Activated CD4-positive, alpha-beta memory T cell treated with anti-CD3 and anti-CD28 coated beads for 36 hours (primary cell): ENCODE measurements at regions not wholly inside any gene's neighbourhood (a gene's known extent, or its start where the extent isn't known, plus 50 kb on each side); places are given as distances from the start of the nearest gene placed in this dataset.

ENCODE experiments used
- CTCF ChIA-PET: fragments of 350-600 bp; sonication (Branson Sonifier 250); formaldehyde crosslinking; loops from one replicate; lab custom pipeline; 2021; ENCODE audit warnings: antibody characterized with exemption, inconsistent platforms; lab: Charles Lee
- POLR2A ChIA-PET: fragments of 350-600 bp; sonication (Branson Sonifier 250); formaldehyde crosslinking; loops from one replicate; lab custom pipeline; 2021; ENCODE audit warnings: antibody characterized with exemption; lab: Charles Lee
- DNase-seq: peaks from one replicate; pipeline ENCODE4 v3.0.0-alpha.2; 2020
- H3K27ac Mint-ChIP-seq: one replicate; pipeline ENCODE4 v1.8.0; 2021; ENCODE audit warnings: mixed read lengths
- H3K27me3 Mint-ChIP-seq: one replicate; pipeline ENCODE4 v1.8.0; 2021; ENCODE audit warnings: mixed read lengths
- H3K36me3 Mint-ChIP-seq: one replicate; pipeline ENCODE4 v1.8.0; 2021; ENCODE audit warnings: mixed read lengths
- H3K4me1 Mint-ChIP-seq: one replicate; pipeline ENCODE4 v1.8.0; 2021; ENCODE audit warnings: low read depth, mixed read lengths
- H3K4me3 Mint-ChIP-seq: one replicate; pipeline ENCODE4 v1.8.0; 2021; ENCODE audit warnings: mild to moderate bottlenecking, mixed read lengths
- H3K9me3 Mint-ChIP-seq: one replicate; pipeline ENCODE4 v1.8.0; 2021; ENCODE audit warnings: mixed read lengths
- intact Hi-C: fragments of 100-400 bp; cut with micrococcal nuclease; formaldehyde crosslinking; loops from one replicate; pipeline ENCODE4 v1.15.1; 2023

- intact Hi-C loops: no loop called here
- Mint-ChIP-seq H3K27ac (no peak overlapping the region), H3K27me3 (peaks cover 2% of the 10 kb centered on the region), H3K4me1 (peaks cover 15% of the 10 kb centered on the region), H3K36me3 (no peaks in the 10 kb centered on the region), H3K9me3 (no peaks in the 10 kb centered on the region), H3K4me3 (no peak overlapping the region)
- no peak for DNase-seq
- ChIA-PET CTCF (no interaction called here), POLR2A (no interaction called here)
Observed at GRCh38 chr2:191738003-191738402, 60.1 kb downstream of the NABP1 start.

DNA sequence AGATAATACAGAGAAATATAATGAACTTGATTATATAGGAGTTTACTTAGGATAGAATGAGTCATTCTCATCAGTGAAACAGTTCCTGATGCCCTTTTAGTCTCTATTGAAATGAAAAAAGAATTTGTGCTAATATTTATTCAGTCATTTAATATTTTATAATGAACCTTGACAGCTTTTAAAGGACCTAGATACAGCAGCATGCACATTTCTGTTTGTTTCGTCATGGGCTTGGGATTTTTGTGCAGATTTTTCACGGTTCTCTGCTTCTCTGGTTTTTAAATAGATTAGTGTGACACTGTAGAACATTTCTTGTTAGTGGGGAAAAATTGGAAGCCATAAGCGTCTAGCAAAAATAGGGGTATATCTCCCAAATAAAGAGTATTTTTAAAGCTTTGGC, 60.7 kb downstream of the NABP1 start:
- Mint-ChIP-seq H3K9me3 (no peaks in the 10 kb centered on the region), H3K4me1 (peaks cover 15% of the 10 kb centered on the region), H3K27ac (no peak overlapping the region), H3K27me3 (peaks cover 2% of the 10 kb centered on the region), H3K36me3 (no peaks in the 10 kb centered on the region), H3K4me3 (no peak overlapping the region)
- POLR2A ChIA-PET: no interaction called here
- no peak for DNase-seq
- CTCF ChIA-PET: no interaction called here
- intact Hi-C loops: no loop called here

- Mint-ChIP-seq H3K27ac (no peak overlapping the region), H3K4me3 (no peak overlapping the region), H3K9me3 (no peaks in the 10 kb centered on the region), H3K36me3 (no peaks in the 10 kb centered on the region), H3K27me3 (peaks cover 2% of the 10 kb centered on the region), H3K4me1 (peaks cover 15% of the 10 kb centered on the region)
- POLR2A ChIA-PET: interaction anchor here (1.1 to 1.2 kb wide), 2 partner anchors 9 to 12 kb away, joined by 4 to 5 read pairs; no protein-coding TSS in a partner anchor
- CTCF ChIA-PET: interaction anchor here (0.9 kb wide), 1 partner anchor 19 kb away, joined by 3 read pairs; no protein-coding TSS in a partner anchor
- no peak for DNase-seq
- intact Hi-C loops: no loop called here
Observed at GRCh38 chr2:191739194-191739593, 61.3 kb downstream of the NABP1 start.

DNA sequence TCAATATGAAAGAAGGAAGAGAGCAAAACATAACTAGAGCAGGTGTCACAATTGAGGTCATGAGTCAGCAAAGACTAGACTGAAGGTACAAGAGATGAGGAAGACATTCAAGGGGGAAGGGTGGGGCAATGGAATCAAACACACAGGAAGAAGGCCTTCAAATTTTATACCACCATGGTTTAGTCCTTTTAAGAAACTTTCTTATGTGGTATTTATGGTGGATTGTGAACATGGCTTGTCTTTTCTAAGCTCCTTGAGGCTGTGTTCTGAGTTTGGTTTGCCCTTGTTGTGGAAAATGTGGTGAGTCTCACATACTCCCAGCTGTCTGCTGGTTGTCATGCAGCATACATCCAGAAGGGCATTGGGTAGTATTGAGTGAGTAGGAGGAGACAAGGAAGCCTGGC, 62.1 kb downstream of the NABP1 start:
- Mint-ChIP-seq H3K27me3 (peaks cover 2% of the 10 kb centered on the region), H3K27ac (peak overlapping the region; percentile 50), H3K9me3 (no peaks in the 10 kb centered on the region), H3K4me3 (no peak overlapping the region), H3K4me1 (peaks cover 15% of the 10 kb centered on the region), H3K36me3 (no peaks in the 10 kb centered on the region)
- ChIA-PET POLR2A (interaction anchor here (1.0 to 1.2 kb wide), 3 partner anchors 8 to 62 kb away, joined by 3 to 5 read pairs (median 4); partner anchors contain the start of gene NABP1), CTCF (interaction anchor here (0.9 to 1.8 kb wide), 4 partner anchors 19 to 422 kb away, joined by 3 to 4 read pairs (median 3); no protein-coding TSS in a partner anchor)
- peak; percentile 54 for DNase-seq
- intact Hi-C loops: loop anchor here (2.0 to 10.0 kb wide), 4 partner anchors 49 to 545 kb away; no protein-coding TSS in a partner anchor

DNA sequence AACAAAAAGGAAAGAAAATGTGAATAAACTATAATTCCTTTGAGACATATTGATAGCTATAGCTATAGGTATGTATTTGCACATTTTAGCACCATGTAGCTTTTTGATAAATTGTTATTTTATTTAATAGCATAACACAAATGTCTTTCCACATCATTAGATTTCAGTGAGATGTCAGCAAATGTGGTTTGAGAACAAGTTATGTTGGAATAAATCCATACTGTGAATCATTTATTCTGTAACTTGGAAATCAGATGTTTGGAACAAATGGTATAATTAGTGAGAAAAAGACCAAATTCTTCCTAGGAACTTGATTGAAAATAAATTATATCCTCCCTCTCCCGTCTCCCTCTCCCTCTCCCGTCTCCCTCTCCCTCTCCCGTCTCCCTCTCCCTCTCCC, 62.8 kb downstream of the NABP1 start:
- DNase-seq: no peak
- ChIA-PET CTCF (interaction anchor here (1.2 to 1.8 kb wide), 3 partner anchors 20 to 422 kb away, joined by 3 to 4 read pairs (median 3); no protein-coding TSS in a partner anchor), POLR2A (interaction anchor here (1.0 to 1.2 kb wide), 2 partner anchors 8 to 63 kb away, joined by 3 to 4 read pairs; partner anchors contain the start of gene NABP1)
- intact Hi-C loops: loop anchor here (2.0 to 10.0 kb wide), 4 partner anchors 50 to 546 kb away; no protein-coding TSS in a partner anchor
- Mint-ChIP-seq H3K27me3 (peaks cover 2% of the 10 kb centered on the region), H3K4me3 (no peak overlapping the region), H3K36me3 (no peaks in the 10 kb centered on the region), H3K4me1 (peaks cover 15% of the 10 kb centered on the region), H3K9me3 (no peaks in the 10 kb centered on the region), H3K27ac (no peak overlapping the region)

DNA sequence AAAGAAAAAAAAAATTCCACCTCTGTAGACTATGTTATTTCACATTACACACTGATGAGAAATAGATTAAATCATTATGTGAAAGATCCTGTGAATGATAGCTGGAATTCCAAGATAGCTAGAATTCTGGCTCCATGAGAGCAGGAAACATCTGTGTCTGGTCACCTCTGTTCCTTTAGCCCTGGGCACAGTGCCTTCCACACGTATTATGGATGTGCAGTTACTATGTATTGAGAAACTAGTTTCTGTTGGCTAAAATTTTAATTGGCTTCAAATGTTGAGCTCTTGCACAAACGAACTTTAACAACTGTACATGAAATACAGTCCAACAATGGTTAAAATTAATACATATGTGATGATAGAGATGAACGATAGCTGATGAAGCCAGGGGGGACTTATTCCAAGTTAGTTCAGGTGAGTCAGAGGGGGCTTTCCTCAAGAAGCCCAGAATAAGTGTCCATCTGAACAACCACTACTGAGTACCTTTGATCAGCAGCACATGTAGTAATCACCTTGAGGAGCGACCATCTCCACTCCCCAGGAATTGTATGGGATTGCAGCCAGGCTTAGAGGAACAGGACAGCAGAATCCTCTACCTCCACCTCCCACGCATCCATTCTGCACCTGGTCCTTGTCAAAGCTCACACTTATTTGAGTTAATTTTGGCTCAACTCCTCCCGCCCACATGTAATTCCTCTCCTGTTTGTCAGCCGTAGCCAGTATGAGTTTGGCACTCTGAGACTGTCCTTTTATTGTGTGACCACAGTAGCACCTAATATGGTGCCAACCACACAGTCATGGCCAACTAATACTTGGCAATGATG, 68.6 kb downstream of the NABP1 start:
- intact Hi-C loops: loop anchor here (10.0 kb wide), 1 partner anchor 552 kb away; no protein-coding TSS in a partner anchor
- POLR2A ChIA-PET: no interaction called here
- Mint-ChIP-seq H3K36me3 (no peaks in the 10 kb centered on the region), H3K4me1 (peaks cover 15% of the 10 kb centered on the region), H3K27ac (no peak overlapping the region), H3K27me3 (peaks cover 4% of the 10 kb centered on the region), H3K4me3 (no peak overlapping the region), H3K9me3 (no peaks in the 10 kb centered on the region)
- DNase-seq: no peak
- CTCF ChIA-PET: no interaction called here

GRCh38 chr2:191747170-191747530, 69.2 kb downstream of the NABP1 start:
- Mint-ChIP-seq H3K4me3 (no peak overlapping the region), H3K4me1 (peaks cover 15% of the 10 kb centered on the region), H3K27me3 (peaks cover 4% of the 10 kb centered on the region), H3K9me3 (no peaks in the 10 kb centered on the region), H3K36me3 (no peaks in the 10 kb centered on the region), H3K27ac (no peak overlapping the region)
- ChIA-PET CTCF (no interaction called here), POLR2A (no interaction called here)
- intact Hi-C loops: loop anchor here (10.0 kb wide), 1 partner anchor 552 kb away; no protein-coding TSS in a partner anchor
- DNase-seq: no peak

DNA sequence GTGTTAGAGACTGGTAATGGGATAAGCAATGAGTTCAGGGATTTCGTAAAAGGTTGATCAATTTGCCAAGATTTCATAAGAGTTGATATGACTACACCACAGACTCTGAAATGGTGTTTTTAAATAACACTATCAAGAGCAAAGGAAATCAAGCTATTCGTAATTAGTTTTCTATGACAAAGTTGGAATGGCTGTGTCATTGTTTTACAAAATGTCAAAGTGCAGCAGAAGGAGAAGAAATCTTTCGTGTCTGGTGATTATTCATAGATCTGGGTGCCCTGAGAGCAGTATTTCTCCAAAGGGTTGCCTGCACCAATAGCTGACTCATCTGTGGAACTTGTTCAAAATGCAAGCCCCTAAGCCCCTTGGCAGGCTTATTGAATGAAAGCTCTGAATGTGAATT, 70.1 kb downstream of the NABP1 start:
- H3K4me3 Mint-ChIP-seq: no peak overlapping the region
- no peaks in the 10 kb centered on the region for H3K36me3 Mint-ChIP-seq
- H3K27me3 Mint-ChIP-seq: peaks cover 4% of the 10 kb centered on the region
- ChIA-PET CTCF (interaction anchor here (1.0 to 1.9 kb wide), 2 partner anchors 11 to 23 kb away, joined by 3 to 10 read pairs; no protein-coding TSS in a partner anchor), POLR2A (interaction anchor here (0.7 to 1.0 kb wide), 3 partner anchors 8 to 554 kb away, joined by 4 read pairs; no protein-coding TSS in a partner anchor)
- H3K27ac Mint-ChIP-seq: no peak overlapping the region
- intact Hi-C loops: loop anchor here (1.0 to 10.0 kb wide), 3 partner anchors 57 to 553 kb away; no protein-coding TSS in a partner anchor
- DNase-seq: no peak
- H3K4me1 Mint-ChIP-seq: peaks cover 15% of the 10 kb centered on the region
- no peaks in the 10 kb centered on the region for H3K9me3 Mint-ChIP-seq

DNA sequence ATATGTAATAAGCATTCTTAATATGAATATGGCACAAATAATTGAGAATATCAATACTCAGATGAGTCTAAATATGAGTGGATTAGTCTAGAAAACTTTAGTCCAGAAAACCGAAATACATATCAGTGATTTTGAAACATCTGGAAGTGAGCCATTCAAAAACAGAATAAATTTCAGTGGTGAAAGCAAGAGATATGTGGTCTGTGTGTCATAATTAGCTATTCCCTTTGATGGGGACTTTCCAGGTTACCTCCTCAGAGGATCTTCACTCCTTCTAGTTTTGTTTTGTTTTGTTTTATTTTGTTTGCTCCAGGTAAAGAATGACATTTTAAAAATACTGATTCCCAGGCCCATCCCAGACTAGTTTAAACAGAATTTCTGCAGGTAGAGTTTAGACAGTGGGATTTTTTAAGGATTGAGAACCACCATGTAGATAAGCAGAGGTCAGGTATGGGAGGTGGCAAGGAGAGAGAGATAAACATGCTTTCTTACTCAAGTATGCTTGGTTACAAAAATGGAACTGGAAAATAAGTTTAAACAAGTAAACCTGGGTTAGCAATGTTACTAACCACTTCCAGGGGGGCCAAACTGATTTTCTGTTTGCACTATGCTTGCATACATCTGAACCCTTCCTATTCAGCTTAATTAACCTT, 70.7 kb downstream of the NABP1 start:
- Mint-ChIP-seq H3K4me1 (peaks cover 15% of the 10 kb centered on the region), H3K36me3 (no peaks in the 10 kb centered on the region), H3K27me3 (peaks cover 4% of the 10 kb centered on the region), H3K9me3 (no peaks in the 10 kb centered on the region), H3K4me3 (no peak overlapping the region), H3K27ac (no peak overlapping the region)
- intact Hi-C loops: loop anchor here (1.0 to 10.0 kb wide), 3 partner anchors 57 to 554 kb away; no protein-coding TSS in a partner anchor
- no peak for DNase-seq
- ChIA-PET CTCF (interaction anchor here (1.0 to 1.9 kb wide), 2 partner anchors 10 to 24 kb away, joined by 3 to 10 read pairs; no protein-coding TSS in a partner anchor), POLR2A (interaction anchor here (0.7 to 1.0 kb wide), 3 partner anchors 9 to 555 kb away, joined by 4 read pairs; no protein-coding TSS in a partner anchor)

GRCh38 chr2:191749181-191749540, 71.2 kb downstream of the NABP1 start:
- Mint-ChIP-seq H3K27me3 (peaks cover 4% of the 10 kb centered on the region), H3K4me1 (peaks cover 15% of the 10 kb centered on the region), H3K4me3 (no peak overlapping the region), H3K36me3 (no peaks in the 10 kb centered on the region), H3K27ac (no peak overlapping the region), H3K9me3 (no peaks in the 10 kb centered on the region)
- DNase-seq: no peak
- CTCF ChIA-PET: interaction anchor here (1.0 to 1.9 kb wide), 2 partner anchors 9 to 25 kb away, joined by 3 to 10 read pairs; no protein-coding TSS in a partner anchor
- POLR2A ChIA-PET: no interaction called here
- intact Hi-C loops: loop anchor here (2.0 to 10.0 kb wide), 2 partner anchors 178 to 554 kb away; no protein-coding TSS in a partner anchor

DNA sequence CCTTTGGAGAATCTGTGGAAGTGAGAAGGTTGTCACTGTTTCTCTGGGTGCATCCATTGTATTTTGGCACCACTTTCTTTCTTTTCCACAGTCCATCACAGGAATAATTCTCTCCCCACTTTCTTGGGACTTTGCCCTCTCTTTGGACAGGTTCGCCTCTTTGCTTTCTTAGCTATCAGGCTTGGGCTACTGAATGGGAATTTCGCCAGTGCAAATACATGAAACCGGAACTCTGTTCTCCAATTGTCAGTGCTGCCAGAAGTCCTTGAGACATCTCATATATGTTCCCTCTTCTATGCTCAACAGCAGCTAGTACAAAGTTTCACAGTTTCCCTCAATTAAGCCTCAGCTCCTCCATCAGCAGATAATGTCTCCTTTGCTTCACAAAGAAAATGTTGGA, 76.2 kb downstream of the NABP1 start:
- Mint-ChIP-seq H3K4me3 (no peak overlapping the region), H3K27ac (no peak overlapping the region), H3K36me3 (no peaks in the 10 kb centered on the region), H3K4me1 (peaks cover 5% of the 10 kb centered on the region), H3K9me3 (no peaks in the 10 kb centered on the region), H3K27me3 (peaks cover 2% of the 10 kb centered on the region)
- DNase-seq: no peak
- intact Hi-C loops: no loop called here
- ChIA-PET POLR2A (no interaction called here), CTCF (interaction anchor here (1.0 kb wide), 1 partner anchor 73 kb away, joined by 4 read pairs; no protein-coding TSS in a partner anchor)
